ENCODE measurements at regions not wholly inside any gene's neighbourhood (a gene's known extent, or its start where the extent isn't known, plus 50 kb on each side); places are given as distances from the start of the nearest gene placed in this dataset.

GRCh38 chr2:196253116-196253480 is 81.7 kb upstream of the STK17B start:
- TF ChIP-seq CTCF (IDR thresholded peaks at IDR 0.05) (no peak), POLR2A (IDR thresholded peaks at IDR 0.05) (no peak)
- in situ Hi-C loops (cut with MboI; ENCODE audit: low pct_ligation_motif_present in 1 of 4, low pct_unique_long_range_greater_than_20kb in 1 of 4, low sequenced_read_pairs in 3 of 4) (loop anchor here in 1 of 4 donors (25.0 kb wide), 1 partner anchor 91 kb away; the partner anchor contains the start of gene STK17B), intact Hi-C loops (cut with DNase I; ENCODE audit: low total_unique reads) (no loop called here)
- H3K4me3 ChIP-seq = no peak overlapping the region
- H3K4me1 ChIP-seq = peaks cover 0 to 20% (median 12%) of the 10 kb centered on the region in 4 donors
- H3K27me3 ChIP-seq = no peaks in the 10 kb centered on the region
- H3K36me3 ChIP-seq = no peaks in the 10 kb centered on the region
- DNase-seq = no peak
- H3K27ac ChIP-seq = no peak overlapping the region
- no peaks in the 10 kb centered on the region for H3K9me3 ChIP-seq

GRCh38 chr2:196256585-196256984 is 85.2 kb upstream of the STK17B start:
- no peak overlapping the region for H3K27ac ChIP-seq
- DNase-seq = no peak
- in situ Hi-C loops (cut with MboI; ENCODE audit: low pct_ligation_motif_present in 1 of 4, low pct_unique_long_range_greater_than_20kb in 1 of 4, low sequenced_read_pairs in 3 of 4) = loop anchor here in 1 of 4 donors (25.0 kb wide), 1 partner anchor 94 kb away; the partner anchor contains the start of gene STK17B
- H3K27me3 ChIP-seq = no peaks in the 10 kb centered on the region
- H3K9me3 ChIP-seq = no peaks in the 10 kb centered on the region
- TF ChIP-seq EP300 (IDR thresholded peaks at IDR 0.05; ENCODE audit: low read depth) (no peak), POLR2A (IDR thresholded peaks at IDR 0.05) (no peak), POLR2AphosphoS5 (IDR thresholded peaks at IDR 0.05) (no peak), CTCF (IDR thresholded peaks at IDR 0.05) (no peak)
- H3K36me3 ChIP-seq = no peaks in the 10 kb centered on the region
- intact Hi-C loops (cut with DNase I; ENCODE audit: low total_unique reads) = no loop called here
- WGBS, 2 donors (ENCODE audit: low coverage in 1 of 2) = 85 to 92% methylated on average over 1 of the region's 1 CpG
- H3K4me1 ChIP-seq = no peaks in the 10 kb centered on the region
- no peak overlapping the region for H3K4me3 ChIP-seq

GRCh38 chr2:196257086-196257485 is 85.7 kb upstream of the STK17B start:
- H3K4me3 ChIP-seq = no peak overlapping the region
- H3K27me3 ChIP-seq = no peaks in the 10 kb centered on the region
- in situ Hi-C loops (cut with MboI; ENCODE audit: low pct_ligation_motif_present in 1 of 4, low pct_unique_long_range_greater_than_20kb in 1 of 4, low sequenced_read_pairs in 3 of 4) (loop anchor here in 1 of 4 donors (25.0 kb wide), 1 partner anchor 95 kb away; the partner anchor contains the start of gene STK17B), intact Hi-C loops (cut with DNase I; ENCODE audit: low total_unique reads) (no loop called here)
- no peak for TF ChIP-seq EP300 (IDR thresholded peaks at IDR 0.05; ENCODE audit: low read depth)
- TF ChIP-seq CTCF (IDR thresholded peaks at IDR 0.05) = no peak
- TF ChIP-seq POLR2AphosphoS5 (IDR thresholded peaks at IDR 0.05) = no peak
- no peak for TF ChIP-seq POLR2A (IDR thresholded peaks at IDR 0.05)
- 44 to 64% methylated on average over 2 to 3 of the region's 3 CpGs for WGBS, 2 donors (ENCODE audit: low coverage in 1 of 2)
- no peaks in the 10 kb centered on the region for H3K9me3 ChIP-seq
- no peak for DNase-seq
- no peak overlapping the region for H3K27ac ChIP-seq
- no peaks in the 10 kb centered on the region for H3K4me1 ChIP-seq
- H3K36me3 ChIP-seq = no peaks in the 10 kb centered on the region

GRCh38 chr2:196258407-196258806 is 87.0 kb upstream of the STK17B start:
- no peak overlapping the region for H3K27ac ChIP-seq
- in situ Hi-C loops (cut with MboI; ENCODE audit: low pct_ligation_motif_present in 1 of 4, low pct_unique_long_range_greater_than_20kb in 1 of 4, low sequenced_read_pairs in 3 of 4) = loop anchor here in 1 of 4 donors (25.0 kb wide), 1 partner anchor 96 kb away; the partner anchor contains the start of gene STK17B
- DNase-seq = no peak
- H3K27me3 ChIP-seq = no peaks in the 10 kb centered on the region
- no peak overlapping the region for H3K4me3 ChIP-seq
- H3K36me3 ChIP-seq = no peaks in the 10 kb centered on the region
- TF ChIP-seq EP300 (IDR thresholded peaks at IDR 0.05; ENCODE audit: low read depth) = no peak
- TF ChIP-seq POLR2AphosphoS5 (IDR thresholded peaks at IDR 0.05) = no peak
- no peak for TF ChIP-seq POLR2A (IDR thresholded peaks at IDR 0.05)
- no peak for TF ChIP-seq CTCF (IDR thresholded peaks at IDR 0.05)
- H3K4me1 ChIP-seq = no peaks in the 10 kb centered on the region
- no peaks in the 10 kb centered on the region for H3K9me3 ChIP-seq
- intact Hi-C loops (cut with DNase I; ENCODE audit: low total_unique reads) = no loop called here

Data from transverse colon (tissue), 4 donors.